ENCODE measurements at regions not wholly inside any gene's neighbourhood (a gene's known extent, or its start where the extent isn't known, plus 50 kb on each side); places are given as distances from the start of the nearest gene placed in this dataset.
"Not testable (repeated sequence)": the region's sequence is repeated elsewhere in the genome, so short reads cannot be mapped to it uniquely, and the experiment has no call there.

DNA sequence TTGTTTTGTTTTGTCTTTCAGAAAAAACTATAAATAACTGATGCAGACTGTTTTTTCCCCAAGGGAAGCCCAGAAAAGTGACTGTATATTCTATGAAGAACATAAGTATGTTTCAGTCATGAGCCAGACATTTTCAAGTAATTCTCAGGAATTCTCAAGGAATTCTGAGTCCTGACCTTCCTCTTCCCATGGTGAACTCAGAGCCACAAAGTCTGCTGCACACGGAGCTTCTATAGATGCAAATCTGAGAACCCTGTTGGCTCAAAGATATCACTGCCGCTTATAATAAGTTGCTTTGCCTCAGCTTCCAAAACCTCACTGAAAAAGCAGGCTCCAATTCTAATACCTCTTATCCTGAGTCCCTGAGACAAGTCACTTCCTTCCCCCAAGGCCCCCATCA, 418.5 kb upstream of the RUNX1 start:
- no peaks in the 10 kb centered on the region for H4K20me1 ChIP-seq (ENCODE audit: control insufficient read depth, insufficient read depth, low read depth, low read length)
- no peaks in the 10 kb centered on the region for H3K27me3 ChIP-seq (ENCODE audit: control insufficient read depth, low read length)
- H3K4me2 ChIP-seq (ENCODE audit: low read length): no peak overlapping the region
- no peaks in the 10 kb centered on the region for H3K9me3 ChIP-seq (ENCODE audit: control insufficient read depth, insufficient read depth, low read length)
- TF ChIP-seq, protein P1, sequence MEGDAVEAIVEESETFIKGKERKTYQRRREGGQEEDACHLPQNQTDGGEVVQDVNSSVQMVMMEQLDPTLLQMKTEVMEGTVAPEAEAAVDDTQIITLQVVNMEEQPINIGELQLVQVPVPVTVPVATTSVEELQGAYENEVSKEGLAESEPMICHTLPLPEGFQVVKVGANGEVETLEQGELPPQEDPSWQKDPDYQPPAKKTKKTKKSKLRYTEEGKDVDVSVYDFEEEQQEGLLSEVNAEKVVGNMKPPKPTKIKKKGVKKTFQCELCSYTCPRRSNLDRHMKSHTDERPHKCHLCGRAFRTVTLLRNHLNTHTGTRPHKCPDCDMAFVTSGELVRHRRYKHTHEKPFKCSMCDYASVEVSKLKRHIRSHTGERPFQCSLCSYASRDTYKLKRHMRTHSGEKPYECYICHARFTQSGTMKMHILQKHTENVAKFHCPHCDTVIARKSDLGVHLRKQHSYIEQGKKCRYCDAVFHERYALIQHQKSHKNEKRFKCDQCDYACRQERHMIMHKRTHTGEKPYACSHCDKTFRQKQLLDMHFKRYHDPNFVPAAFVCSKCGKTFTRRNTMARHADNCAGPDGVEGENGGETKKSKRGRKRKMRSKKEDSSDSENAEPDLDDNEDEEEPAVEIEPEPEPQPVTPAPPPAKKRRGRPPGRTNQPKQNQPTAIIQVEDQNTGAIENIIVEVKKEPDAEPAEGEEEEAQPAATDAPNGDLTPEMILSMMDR (IDR thresholded peaks at IDR 0.05; ENCODE audit: low read depth, low read length, poor library complexity, severe bottlenecking): no peak
- H3K9me2 ChIP-seq (replicated peaks; ENCODE audit: control insufficient read depth, low read length): no peaks in the 10 kb centered on the region
- H3K27ac ChIP-seq (ENCODE audit: low read depth, low read length): no peak overlapping the region
- no peaks in the 10 kb centered on the region for H3K79me2 ChIP-seq (ENCODE audit: control insufficient read depth, low read length)
- no peak overlapping the region for H3K4me3 ChIP-seq (ENCODE audit: low read length)
- H3K36me3 ChIP-seq (ENCODE audit: control insufficient read depth, low read length): no peaks in the 10 kb centered on the region
- no peaks in the 10 kb centered on the region for H3F3A ChIP-seq (ENCODE audit: control insufficient read depth, insufficient read depth)
- no peaks in the 10 kb centered on the region for H3K4me1 ChIP-seq (ENCODE audit: control insufficient read depth, low read length)

DNA sequence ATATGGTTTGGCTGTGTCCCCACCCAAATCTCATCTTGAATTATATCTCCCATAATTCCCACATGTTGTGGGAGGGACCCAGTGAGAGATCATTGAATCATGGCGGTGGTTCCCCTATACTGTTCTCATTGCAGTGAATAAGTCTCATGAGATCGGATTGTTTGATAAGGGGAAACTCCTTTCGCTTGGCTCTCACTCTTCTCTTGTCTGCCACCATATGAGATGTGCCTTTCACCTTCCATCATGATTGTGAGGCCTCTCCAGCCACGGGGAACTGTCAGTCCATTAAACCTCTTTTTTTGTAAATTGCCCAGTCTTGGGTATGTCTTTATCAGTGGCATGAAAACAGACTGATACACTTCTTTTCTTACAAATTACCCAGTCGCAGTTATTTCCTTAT, 417.6 kb upstream of the RUNX1 start:
- H3K27ac ChIP-seq (ENCODE audit: low read depth, low read length); H3F3A ChIP-seq (ENCODE audit: control insufficient read depth, insufficient read depth); H3K4me3 ChIP-seq (ENCODE audit: low read length); H3K9me3 ChIP-seq (ENCODE audit: control insufficient read depth, insufficient read depth, low read length); H3K36me3 ChIP-seq (ENCODE audit: control insufficient read depth, low read length); H3K27me3 ChIP-seq (ENCODE audit: control insufficient read depth, low read length); H3K9me2 ChIP-seq (replicated peaks; ENCODE audit: control insufficient read depth, low read length); H3K79me2 ChIP-seq (ENCODE audit: control insufficient read depth, low read length); H3K4me1 ChIP-seq (ENCODE audit: control insufficient read depth, low read length); H4K20me1 ChIP-seq (ENCODE audit: control insufficient read depth, insufficient read depth, low read depth, low read length); H3K4me2 ChIP-seq (ENCODE audit: low read length): not testable (repeated sequence)

DNA sequence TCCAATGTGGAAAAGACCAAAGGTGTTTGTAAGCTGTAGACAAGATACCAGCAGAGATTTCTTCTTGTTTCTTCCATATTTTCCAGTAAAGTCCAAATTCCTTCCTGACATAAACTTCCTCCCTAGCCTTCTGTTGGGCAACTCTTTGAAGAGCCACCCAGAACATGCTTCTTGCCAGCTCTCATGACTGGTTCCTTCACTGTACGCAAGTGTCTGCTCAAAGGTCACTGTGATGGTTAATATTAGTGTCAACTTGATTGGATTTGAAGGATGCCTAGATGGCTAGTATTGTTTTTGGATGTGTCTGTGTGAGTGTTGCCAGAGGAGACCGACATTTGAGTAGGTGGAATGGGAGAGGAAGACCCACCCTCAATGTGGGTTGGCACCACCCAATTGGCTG, 416.6 kb upstream of the RUNX1 start:
- Histone ChIP-seq H3K4me2 (ENCODE audit: low read length) (no peak overlapping the region), H3K36me3 (ENCODE audit: control insufficient read depth, low read length) (no peaks in the 10 kb centered on the region), H3K4me1 (ENCODE audit: control insufficient read depth, low read length) (no peaks in the 10 kb centered on the region), H3F3A (ENCODE audit: control insufficient read depth, insufficient read depth) (no peaks in the 10 kb centered on the region), H3K27ac (ENCODE audit: low read depth, low read length) (no peak overlapping the region), H3K4me3 (ENCODE audit: low read length) (no peak overlapping the region), H3K9me2 (replicated peaks; ENCODE audit: control insufficient read depth, low read length) (no peaks in the 10 kb centered on the region), H3K79me2 (ENCODE audit: control insufficient read depth, low read length) (no peaks in the 10 kb centered on the region), H3K9me3 (ENCODE audit: control insufficient read depth, insufficient read depth, low read length) (no peaks in the 10 kb centered on the region), H3K27me3 (ENCODE audit: control insufficient read depth, low read length) (no peaks in the 10 kb centered on the region), H4K20me1 (ENCODE audit: control insufficient read depth, insufficient read depth, low read depth, low read length) (no peaks in the 10 kb centered on the region)
- no peak for TF ChIP-seq EZH2phosphoT487 (IDR thresholded peaks at IDR 0.05; ENCODE audit: borderline replicate concordance, low read length)
- TF ChIP-seq, protein P1 (IDR thresholded peaks at IDR 0.05; ENCODE audit: low read depth, low read length, poor library complexity, severe bottlenecking): no peak

DNA sequence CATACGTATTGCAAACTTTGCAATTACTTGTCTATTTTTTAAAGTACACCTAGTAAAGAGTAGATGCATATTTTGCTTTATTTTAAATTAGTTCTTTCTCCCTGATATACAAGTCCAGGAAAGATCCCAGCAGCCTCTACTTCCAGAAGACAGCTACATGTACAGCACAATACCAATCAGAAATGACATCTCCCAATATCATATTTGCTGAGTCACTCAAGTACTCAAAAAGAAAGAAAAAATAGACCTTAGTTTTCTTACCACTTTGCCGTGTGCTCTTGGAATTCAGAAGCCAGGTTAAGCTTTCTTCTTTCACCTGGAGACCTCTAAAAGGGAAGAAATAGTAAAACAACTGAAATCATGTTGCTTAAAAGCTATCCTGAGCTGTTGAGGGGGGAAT, 412.6 kb upstream of the RUNX1 start:
- no peaks in the 10 kb centered on the region for H3K36me3 ChIP-seq (ENCODE audit: control insufficient read depth, low read length)
- no peak overlapping the region for H3K4me2 ChIP-seq (ENCODE audit: low read length)
- no peak overlapping the region for H3K27ac ChIP-seq (ENCODE audit: low read depth, low read length)
- no peaks in the 10 kb centered on the region; the same call in 1 of the 2 replicates for H3K27me3 ChIP-seq (ENCODE audit: control insufficient read depth, low read length)
- no peaks in the 10 kb centered on the region for H3F3A ChIP-seq (ENCODE audit: control insufficient read depth, insufficient read depth)
- H3K79me2 ChIP-seq (ENCODE audit: control insufficient read depth, low read length): no peaks in the 10 kb centered on the region
- no peaks in the 10 kb centered on the region for H4K20me1 ChIP-seq (ENCODE audit: control insufficient read depth, insufficient read depth, low read depth, low read length)
- no peaks in the 10 kb centered on the region for H3K4me1 ChIP-seq (ENCODE audit: control insufficient read depth, low read length)
- H3K4me3 ChIP-seq (ENCODE audit: low read length): no peak overlapping the region
- H3K9me3 ChIP-seq (ENCODE audit: control insufficient read depth, insufficient read depth, low read length): no peaks in the 10 kb centered on the region
- TF ChIP-seq, protein P1 (IDR thresholded peaks at IDR 0.05; ENCODE audit: low read depth, low read length, poor library complexity, severe bottlenecking): no peak
- TF ChIP-seq EZH2phosphoT487 (IDR thresholded peaks at IDR 0.05; ENCODE audit: borderline replicate concordance, low read length): no peak
- H3K9me2 ChIP-seq (replicated peaks; ENCODE audit: control insufficient read depth, low read length): no peaks in the 10 kb centered on the region

Measured in DOHH2 (cell line).